Vagina (tissue), 2 donors: ENCODE measurements at regions not wholly inside any gene's neighbourhood (a gene's known extent, or its start where the extent isn't known, plus 50 kb on each side); places are given as distances from the start of the nearest gene placed in this dataset.

Experiments used
- CTCF ChIP-seq, 3 experiments: fragments of 450-650 bp in 2 of 3; fragments of 200-600 bp in 1 of 3; sonication (generic) in 1 of 3; IDR thresholded peaks; one replicate each; pipeline ENCODE4 v1.5.1; 2017 to 2019; ENCODE audit warnings: antibody characterized with exemption in 3 of 3, mild to moderate bottlenecking in 2 of 3, moderate library complexity in 2 of 3
- POLR2A ChIP-seq, 2 donors: fragments of 450-650 bp; IDR thresholded peaks; one replicate each; pipeline ENCODE4 v1.6.1; 2017; ENCODE audit warnings: antibody characterized with exemption in 2 of 2, mild to moderate bottlenecking in 2 of 2, moderate library complexity in 2 of 2
- POLR2AphosphoS5 ChIP-seq, 2 donors: sonication (generic); formaldehyde crosslinking; IDR thresholded peaks; one replicate each; pipeline ENCODE4 v1.9.0; 2017; ENCODE audit warnings: antibody characterized with exemption in 2 of 2, mild to moderate bottlenecking in 2 of 2, low read depth in 1 of 2; ENCODE audit not compliant: insufficient read depth in 1 of 2

DNA sequence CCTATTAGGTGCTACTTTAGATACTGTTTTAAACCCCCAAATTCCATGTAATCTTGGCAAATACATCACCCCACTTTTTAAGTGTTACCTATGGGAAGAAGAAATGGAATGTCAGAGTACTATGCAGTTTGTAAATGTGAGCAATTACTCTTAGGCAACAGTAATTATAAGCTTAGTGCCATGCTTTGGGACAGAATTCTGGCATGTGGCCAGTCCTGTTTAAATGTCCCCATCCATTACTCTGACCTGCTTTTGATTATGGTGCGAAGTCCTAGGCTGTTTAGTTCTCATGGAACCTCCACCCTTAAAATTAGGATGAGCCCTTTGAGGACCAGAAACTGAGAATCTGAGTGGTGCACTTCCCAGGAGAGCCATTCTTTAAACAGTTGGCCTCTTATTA lies 321.4 kb upstream of the RGS6 start:
- TF ChIP-seq POLR2AphosphoS5 (IDR thresholded peaks at IDR 0.05; ENCODE audit: insufficient read depth in 1 of 2, low read depth in 1 of 2): no peak
- TF ChIP-seq CTCF (IDR thresholded peaks at IDR 0.05): no peak
- TF ChIP-seq POLR2A (IDR thresholded peaks at IDR 0.05): no peak
